ENCODE measurements at regions not wholly inside any gene's neighbourhood (a gene's known extent, or its start where the extent isn't known, plus 50 kb on each side); places are given as distances from the start of the nearest gene placed in this dataset.
"Not testable (repeated sequence)": the region's sequence is repeated elsewhere in the genome, so short reads cannot be mapped to it uniquely, and the experiment has no call there.

- DNase-seq (ENCODE audit: low spot score): no peak
Measured at GRCh38 chr20:60759651-60760050, 492.4 kb upstream of the CDH4 start.

- no peak for DNase-seq (ENCODE audit: low spot score)
Measured at GRCh38 chr20:60760256-60761000, 491.6 kb upstream of the CDH4 start.

- no peak for DNase-seq (ENCODE audit: low spot score)
Measured at GRCh38 chr20:60761056-60761455, 491.0 kb upstream of the CDH4 start.

- no peak for DNase-seq (ENCODE audit: low spot score)
Measured at GRCh38 chr20:60762386-60762785, 489.7 kb upstream of the CDH4 start.

GRCh38 chr20:60764328-60764727, 487.7 kb upstream of the CDH4 start:
- no peak for DNase-seq (ENCODE audit: low spot score)

GRCh38 chr20:60764771-60765170, 487.3 kb upstream of the CDH4 start:
- no peak for DNase-seq (ENCODE audit: low spot score)

- no peak for DNase-seq (ENCODE audit: low spot score)
Measured at GRCh38 chr20:60765821-60766403, 486.1 kb upstream of the CDH4 start.

- no peak for DNase-seq (ENCODE audit: low spot score)
Measured at GRCh38 chr20:60768216-60768615, 483.8 kb upstream of the CDH4 start.

GRCh38 chr20:60780388-60781025, 471.6 kb upstream of the CDH4 start:
- no peak for DNase-seq (ENCODE audit: low spot score)

- DNase-seq (ENCODE audit: low spot score): no peak
Measured at GRCh38 chr20:60782959-60783625, 469.0 kb upstream of the CDH4 start.

- no peak for DNase-seq (ENCODE audit: low spot score)
Measured at GRCh38 chr20:60785301-60785700, 466.8 kb upstream of the CDH4 start.

GRCh38 chr20:60785785-60786184, 466.3 kb upstream of the CDH4 start:
- no peak for DNase-seq (ENCODE audit: low spot score)

- DNase-seq (ENCODE audit: low spot score): no peak
Measured at GRCh38 chr20:60786686-60787217, 465.3 kb upstream of the CDH4 start.

- DNase-seq (ENCODE audit: low spot score): no peak
Measured at GRCh38 chr20:60787276-60787675, 464.8 kb upstream of the CDH4 start.

- DNase-seq (ENCODE audit: low spot score): no peak
Measured at GRCh38 chr20:60788070-60788469, 464.0 kb upstream of the CDH4 start.

GRCh38 chr20:60789399-60789798, 462.7 kb upstream of the CDH4 start:
- DNase-seq (ENCODE audit: low spot score): no peak

- DNase-seq (ENCODE audit: low spot score): not testable (repeated sequence)
Measured at GRCh38 chr20:60790339-60790738, 461.7 kb upstream of the CDH4 start.

GRCh38 chr20:60791823-60792222, 460.2 kb upstream of the CDH4 start:
- no peak for DNase-seq (ENCODE audit: low spot score)

- DNase-seq (ENCODE audit: low spot score): no peak
Measured at GRCh38 chr20:60792941-60793340, 459.1 kb upstream of the CDH4 start.

- DNase-seq (ENCODE audit: low spot score): no peak
Measured at GRCh38 chr20:60794674-60795073, 457.4 kb upstream of the CDH4 start.

- DNase-seq (ENCODE audit: low spot score): no peak
Measured at GRCh38 chr20:60795651-60796050, 456.4 kb upstream of the CDH4 start.

- no peak for DNase-seq (ENCODE audit: low spot score)
Measured at GRCh38 chr20:60800185-60800584, 451.9 kb upstream of the CDH4 start.

- no peak for DNase-seq (ENCODE audit: low spot score)
Measured at GRCh38 chr20:60802676-60803075, 449.4 kb upstream of the CDH4 start.

Measured in hepatic stellate cell (primary cell).